ENCODE measurements at regions not wholly inside any gene's neighbourhood (a gene's known extent, or its start where the extent isn't known, plus 50 kb on each side); places are given as distances from the start of the nearest gene placed in this dataset.

GRCh38 chr13:86299128-86299527, 499.9 kb upstream of the SLITRK6 start:
- Histone ChIP-seq H3K4me1 (ENCODE audit: insufficient read depth, poor library complexity, severe bottlenecking) (no peaks in the 10 kb centered on the region), H3K36me3 (ENCODE audit: low read depth) (no peaks in the 10 kb centered on the region), H3K27me3 (ENCODE audit: insufficient read depth, poor library complexity, severe bottlenecking) (no peaks in the 10 kb centered on the region), H3K9me3 (ENCODE audit: severe bottlenecking) (no peaks in the 10 kb centered on the region), H3K27ac (ENCODE audit: poor library complexity, severe bottlenecking) (no peak overlapping the region), H3K4me3 (ENCODE audit: severe bottlenecking) (no peak overlapping the region)
- DNase-seq (ENCODE audit: low spot score) = no peak
- no peak for TF ChIP-seq CTCF (IDR thresholded peaks at IDR 0.05; ENCODE audit: poor library complexity, severe bottlenecking)
- ATAC-seq (ENCODE audit: low read depth) = no peak

GRCh38 chr13:86309881-86310280, 510.7 kb upstream of the SLITRK6 start:
- no peak for TF ChIP-seq CTCF (IDR thresholded peaks at IDR 0.05; ENCODE audit: poor library complexity, severe bottlenecking)
- no peak overlapping the region for H3K4me3 ChIP-seq (ENCODE audit: severe bottlenecking)
- DNase-seq (ENCODE audit: low spot score) = no peak
- no peaks in the 10 kb centered on the region for H3K36me3 ChIP-seq (ENCODE audit: low read depth)
- H3K4me1 ChIP-seq (ENCODE audit: insufficient read depth, poor library complexity, severe bottlenecking) = no peaks in the 10 kb centered on the region
- no peak for ATAC-seq (ENCODE audit: low read depth)
- H3K9me3 ChIP-seq (ENCODE audit: severe bottlenecking) = no peaks in the 10 kb centered on the region
- H3K27ac ChIP-seq (ENCODE audit: poor library complexity, severe bottlenecking) = no peak overlapping the region
- H3K27me3 ChIP-seq (ENCODE audit: insufficient read depth, poor library complexity, severe bottlenecking) = no peaks in the 10 kb centered on the region

DNA sequence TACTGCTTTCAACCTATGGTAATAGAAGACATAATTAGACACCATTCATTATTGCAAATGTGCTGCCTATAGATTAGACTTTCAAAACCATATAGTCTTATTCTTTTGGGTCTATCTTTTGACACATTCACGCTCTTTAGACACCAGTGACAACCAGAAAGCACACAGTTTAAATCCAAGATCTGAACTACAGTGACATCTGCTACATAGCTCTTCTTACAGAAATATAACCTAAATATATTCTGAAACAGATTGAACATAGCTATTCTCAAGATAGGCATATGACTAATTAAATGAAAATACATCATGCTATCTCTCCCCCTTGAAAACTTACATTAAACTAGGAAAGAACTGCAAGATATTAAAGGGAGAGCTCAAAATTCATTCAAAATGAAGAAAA, 514.2 kb upstream of the SLITRK6 start:
- Histone ChIP-seq H3K9me3 (ENCODE audit: severe bottlenecking) (no peaks in the 10 kb centered on the region), H3K4me3 (ENCODE audit: severe bottlenecking) (no peak overlapping the region), H3K4me1 (ENCODE audit: insufficient read depth, poor library complexity, severe bottlenecking) (no peaks in the 10 kb centered on the region), H3K36me3 (ENCODE audit: low read depth) (no peaks in the 10 kb centered on the region), H3K27me3 (ENCODE audit: insufficient read depth, poor library complexity, severe bottlenecking) (no peaks in the 10 kb centered on the region), H3K27ac (ENCODE audit: poor library complexity, severe bottlenecking) (no peak overlapping the region)
- ATAC-seq (ENCODE audit: low read depth) (no peak), DNase-seq (ENCODE audit: low spot score) (no peak)
- no peak for TF ChIP-seq CTCF (IDR thresholded peaks at IDR 0.05; ENCODE audit: poor library complexity, severe bottlenecking)

DNA sequence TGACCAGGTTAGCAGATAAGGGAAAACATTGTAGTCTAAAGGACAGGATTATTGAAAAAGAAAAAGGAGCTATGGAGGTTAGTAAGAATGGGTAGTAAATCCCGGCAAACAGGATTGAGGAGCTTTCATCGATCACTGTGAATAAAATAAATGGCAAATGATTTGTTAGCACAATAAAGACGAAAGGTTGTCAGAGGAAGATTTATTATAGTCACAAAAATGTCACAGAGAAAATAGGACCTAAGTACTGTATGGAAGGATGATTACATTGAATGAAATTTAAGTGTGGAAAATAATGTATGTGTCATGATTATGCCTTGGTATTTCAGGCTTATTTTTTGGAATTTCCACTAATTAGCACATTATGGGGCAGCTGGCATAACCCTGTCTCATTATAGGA, 519.2 kb upstream of the SLITRK6 start:
- no peak overlapping the region for H3K4me3 ChIP-seq (ENCODE audit: severe bottlenecking)
- H3K27ac ChIP-seq (ENCODE audit: poor library complexity, severe bottlenecking) = no peak overlapping the region
- ATAC-seq (ENCODE audit: low read depth) (no peak), DNase-seq (ENCODE audit: low spot score) (no peak)
- H3K27me3 ChIP-seq (ENCODE audit: insufficient read depth, poor library complexity, severe bottlenecking) = no peaks in the 10 kb centered on the region
- no peaks in the 10 kb centered on the region for H3K36me3 ChIP-seq (ENCODE audit: low read depth)
- H3K9me3 ChIP-seq (ENCODE audit: severe bottlenecking) = no peaks in the 10 kb centered on the region
- no peaks in the 10 kb centered on the region for H3K4me1 ChIP-seq (ENCODE audit: insufficient read depth, poor library complexity, severe bottlenecking)
- TF ChIP-seq CTCF (IDR thresholded peaks at IDR 0.05; ENCODE audit: poor library complexity, severe bottlenecking) = no peak

DNA sequence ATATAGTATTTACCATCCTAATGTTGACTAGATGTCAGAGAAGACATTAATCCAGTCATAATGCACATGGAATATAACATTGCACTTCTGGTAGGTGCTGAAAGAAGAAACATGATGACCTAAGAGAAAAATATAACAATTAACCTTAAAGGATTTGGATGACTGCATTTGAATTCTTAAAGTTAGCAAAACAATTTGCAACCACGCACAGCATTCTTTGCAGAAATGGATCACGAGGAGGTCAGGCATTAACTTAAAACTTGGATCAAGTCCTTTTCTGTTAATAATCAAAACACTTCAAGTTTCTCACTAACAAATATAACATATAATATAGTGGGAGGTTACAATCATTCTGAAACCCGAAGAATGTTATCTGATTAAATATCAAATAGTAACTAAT, 525.0 kb upstream of the SLITRK6 start:
- ATAC-seq (ENCODE audit: low read depth) (no peak), DNase-seq (ENCODE audit: low spot score) (no peak)
- no peak overlapping the region for H3K4me3 ChIP-seq (ENCODE audit: severe bottlenecking)
- H3K27ac ChIP-seq (ENCODE audit: poor library complexity, severe bottlenecking) = no peak overlapping the region
- no peaks in the 10 kb centered on the region for H3K27me3 ChIP-seq (ENCODE audit: insufficient read depth, poor library complexity, severe bottlenecking)
- no peaks in the 10 kb centered on the region for H3K4me1 ChIP-seq (ENCODE audit: insufficient read depth, poor library complexity, severe bottlenecking)
- H3K9me3 ChIP-seq (ENCODE audit: severe bottlenecking) = no peaks in the 10 kb centered on the region
- TF ChIP-seq CTCF (IDR thresholded peaks at IDR 0.05; ENCODE audit: poor library complexity, severe bottlenecking) = no peak
- no peaks in the 10 kb centered on the region for H3K36me3 ChIP-seq (ENCODE audit: low read depth)
